Lower lobe of right lung (tissue), 2 donors: ENCODE measurements at regions not wholly inside any gene's neighbourhood (a gene's known extent, or its start where the extent isn't known, plus 50 kb on each side); places are given as distances from the start of the nearest gene placed in this dataset.

ENCODE experiments used
- ATAC-seq, 2 donors: fragments of 200-7000 bp; cut with Tn5 transposase; one replicate each; pipeline ENCODE4 v1.9.1; 2020 to 2022; ENCODE audit warnings: mild to moderate bottlenecking in 2 of 2, moderate library complexity in 2 of 2
- DNase-seq: peaks from one replicate; pipeline ENCODE4 v3.0.0-alpha.2; 2020
- H3K27ac ChIP-seq: fragments of 200-600 bp; one replicate; pipeline ENCODE4 v1.8.0; 2022
- H3K27me3 ChIP-seq: fragments of 200-600 bp; one replicate; pipeline ENCODE4 v1.8.0; 2022; ENCODE audit warnings: low read depth
- H3K36me3 ChIP-seq: fragments of 200-600 bp; one replicate; pipeline ENCODE4 v1.8.0; 2022; ENCODE audit warnings: mild to moderate bottlenecking
- H3K4me1 ChIP-seq: fragments of 200-600 bp; one replicate; pipeline ENCODE4 v1.8.0; 2022
- H3K4me3 ChIP-seq: fragments of 200-600 bp; one replicate; pipeline ENCODE4 v1.8.0; 2022; ENCODE audit warnings: mild to moderate bottlenecking
- H3K9me3 ChIP-seq: fragments of 200-600 bp; one replicate; pipeline ENCODE4 v1.8.0; 2022
- intact Hi-C: fragments of 100-400 bp; cut with DNase I; formaldehyde crosslinking; loops from one replicate; pipeline ENCODE4 v1.11.0; 2022
- TF ChIP-seq, protein P1 (sequence below): fragments of 200-600 bp; IDR thresholded peaks from one replicate; pipeline ENCODE4 v1.8.0; 2022; ENCODE audit warnings: antibody characterized with exemption, mild to moderate bottlenecking
- donor health status: DM: no; HTN: yes; CAD: no; lungs with severe emphysema.

DNA sequence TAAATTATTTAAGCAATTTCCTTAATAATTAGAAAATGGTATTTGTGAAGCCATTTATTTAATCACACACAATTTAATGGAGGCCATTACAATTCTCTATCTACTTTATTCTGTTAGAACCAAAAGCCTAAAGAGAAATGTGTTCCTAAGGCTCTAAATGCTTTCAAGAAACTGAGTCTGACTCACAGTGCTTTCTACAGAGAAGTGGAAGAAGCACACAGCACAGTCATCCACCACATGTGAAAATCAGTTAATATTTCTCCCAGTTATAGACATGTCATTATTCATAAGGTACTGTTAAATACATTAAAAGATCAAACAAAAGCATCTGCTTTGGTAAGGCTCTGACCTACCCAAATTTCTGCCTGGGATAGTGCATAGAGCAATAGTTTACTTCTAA, 214.4 kb downstream of the ALDH8A1 start:
- TF ChIP-seq, protein P1, sequence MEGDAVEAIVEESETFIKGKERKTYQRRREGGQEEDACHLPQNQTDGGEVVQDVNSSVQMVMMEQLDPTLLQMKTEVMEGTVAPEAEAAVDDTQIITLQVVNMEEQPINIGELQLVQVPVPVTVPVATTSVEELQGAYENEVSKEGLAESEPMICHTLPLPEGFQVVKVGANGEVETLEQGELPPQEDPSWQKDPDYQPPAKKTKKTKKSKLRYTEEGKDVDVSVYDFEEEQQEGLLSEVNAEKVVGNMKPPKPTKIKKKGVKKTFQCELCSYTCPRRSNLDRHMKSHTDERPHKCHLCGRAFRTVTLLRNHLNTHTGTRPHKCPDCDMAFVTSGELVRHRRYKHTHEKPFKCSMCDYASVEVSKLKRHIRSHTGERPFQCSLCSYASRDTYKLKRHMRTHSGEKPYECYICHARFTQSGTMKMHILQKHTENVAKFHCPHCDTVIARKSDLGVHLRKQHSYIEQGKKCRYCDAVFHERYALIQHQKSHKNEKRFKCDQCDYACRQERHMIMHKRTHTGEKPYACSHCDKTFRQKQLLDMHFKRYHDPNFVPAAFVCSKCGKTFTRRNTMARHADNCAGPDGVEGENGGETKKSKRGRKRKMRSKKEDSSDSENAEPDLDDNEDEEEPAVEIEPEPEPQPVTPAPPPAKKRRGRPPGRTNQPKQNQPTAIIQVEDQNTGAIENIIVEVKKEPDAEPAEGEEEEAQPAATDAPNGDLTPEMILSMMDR = no peak
- no peaks in the 10 kb centered on the region for H3K27me3 ChIP-seq
- no peak overlapping the region for H3K27ac ChIP-seq
- ATAC-seq (no peak), DNase-seq (no peak)
- H3K4me1 ChIP-seq = peaks cover 22% of the 10 kb centered on the region
- no peaks in the 10 kb centered on the region for H3K36me3 ChIP-seq
- H3K9me3 ChIP-seq = no peaks in the 10 kb centered on the region
- H3K4me3 ChIP-seq = no peak overlapping the region
- intact Hi-C loops = no loop called here

DNA sequence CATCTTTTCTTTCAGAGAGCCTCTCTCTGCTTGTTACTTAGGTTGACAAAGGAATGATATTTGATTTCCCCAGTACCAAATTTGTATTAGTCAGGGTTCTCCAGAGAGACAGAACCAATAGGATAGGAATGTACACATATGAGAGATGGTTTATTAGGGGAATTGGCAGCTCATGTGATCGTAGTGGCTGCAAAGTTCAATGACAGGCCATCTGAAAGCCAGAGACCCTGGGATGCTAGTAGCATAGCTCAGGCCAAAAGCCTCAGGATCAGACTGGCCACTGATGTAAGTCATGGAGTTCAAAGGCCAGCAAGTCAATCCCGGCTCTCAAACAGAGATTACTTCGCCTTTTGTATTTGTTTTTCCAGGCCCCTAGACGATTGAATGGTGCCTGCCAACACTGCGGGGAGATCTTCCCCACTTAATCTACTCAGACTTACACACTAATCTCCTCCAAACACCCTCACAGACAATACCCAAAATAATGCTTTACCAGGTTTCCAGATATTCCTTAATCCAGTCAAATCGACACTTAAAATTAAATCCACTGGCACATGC, 215.5 kb downstream of the ALDH8A1 start:
- no peaks in the 10 kb centered on the region for H3K27me3 ChIP-seq
- no peaks in the 10 kb centered on the region for H3K9me3 ChIP-seq
- no peak overlapping the region for H3K4me3 ChIP-seq
- intact Hi-C loops = no loop called here
- H3K4me1 ChIP-seq = peaks cover 11% of the 10 kb centered on the region
- ATAC-seq = no peak
- H3K27ac ChIP-seq = no peak overlapping the region
- no peak for DNase-seq
- H3K36me3 ChIP-seq = no peaks in the 10 kb centered on the region
- TF ChIP-seq, protein P1 = no peak

DNA sequence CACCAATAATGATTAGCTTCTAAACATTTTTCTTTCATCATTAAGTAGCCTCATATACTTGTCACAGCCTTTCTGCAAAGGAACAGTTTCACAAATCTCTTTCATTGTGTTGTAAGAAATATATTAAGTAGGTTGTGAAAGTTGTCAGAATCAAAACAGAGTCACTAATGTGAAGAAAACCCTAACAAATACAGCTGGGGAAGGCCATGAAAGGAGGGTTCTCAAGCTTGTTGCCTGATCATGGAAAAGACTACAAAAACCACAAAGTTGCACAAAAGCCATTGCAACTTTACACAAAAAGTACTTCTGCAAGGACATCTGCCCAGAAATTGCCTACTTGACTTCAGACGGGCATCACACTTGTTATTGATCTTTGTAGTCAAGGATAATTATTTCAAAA, 216.1 kb downstream of the ALDH8A1 start:
- TF ChIP-seq, protein P1 = no peak
- H3K9me3 ChIP-seq = no peaks in the 10 kb centered on the region
- intact Hi-C loops = no loop called here
- peaks cover 6% of the 10 kb centered on the region for H3K4me1 ChIP-seq
- ATAC-seq (peak in 1 of 2 donors; percentile 37), DNase-seq (no peak)
- H3K36me3 ChIP-seq = no peaks in the 10 kb centered on the region
- H3K4me3 ChIP-seq = no peak overlapping the region
- H3K27me3 ChIP-seq = no peaks in the 10 kb centered on the region
- no peak overlapping the region for H3K27ac ChIP-seq

DNA sequence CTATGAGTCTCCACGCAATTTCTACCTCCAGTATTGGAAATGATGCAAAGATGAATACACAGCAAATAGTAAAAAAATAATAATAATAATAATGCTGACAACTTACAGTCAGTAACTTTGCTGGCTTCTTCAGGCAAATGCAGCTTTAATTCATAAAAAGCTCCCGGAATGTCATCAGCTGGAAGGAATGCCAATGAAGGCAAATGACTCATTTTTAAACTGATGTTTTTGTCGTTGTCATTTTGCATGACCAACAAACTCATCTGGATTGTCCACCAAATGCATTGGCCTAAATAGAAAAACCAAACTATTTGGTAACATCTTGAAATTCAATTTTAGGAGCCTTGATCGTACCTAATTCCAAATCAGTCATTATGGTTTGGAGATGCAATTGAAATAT, 217.1 kb downstream of the ALDH8A1 start:
- no peaks in the 10 kb centered on the region for H3K9me3 ChIP-seq
- TF ChIP-seq, protein P1 = no peak
- intact Hi-C loops = no loop called here
- no peak for ATAC-seq
- H3K4me1 ChIP-seq = peaks cover 5% of the 10 kb centered on the region
- no peaks in the 10 kb centered on the region for H3K27me3 ChIP-seq
- H3K4me3 ChIP-seq = no peak overlapping the region
- H3K36me3 ChIP-seq = no peaks in the 10 kb centered on the region
- no peak for DNase-seq
- no peak overlapping the region for H3K27ac ChIP-seq

DNA sequence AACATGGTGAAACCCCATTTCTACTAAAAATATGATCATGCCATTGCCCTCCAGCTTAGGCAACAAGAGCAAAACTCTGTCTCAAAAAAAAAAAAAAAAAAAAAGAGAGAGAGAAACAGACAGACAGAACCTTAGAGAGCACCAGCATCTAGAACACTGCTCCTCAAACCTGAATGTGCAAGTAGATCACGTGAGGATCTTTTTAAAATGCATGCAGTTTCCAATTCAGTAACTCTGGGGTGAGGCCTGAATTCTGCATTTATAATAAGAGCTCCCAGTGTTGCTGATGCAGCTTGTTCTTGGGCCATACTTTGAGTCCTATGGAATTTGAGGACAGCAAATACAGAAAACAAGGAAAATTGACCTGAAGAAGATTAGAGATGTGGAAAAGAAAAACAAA, 218.3 kb downstream of the ALDH8A1 start:
- Histone ChIP-seq H3K27ac (no peak overlapping the region), H3K4me1 (peaks cover 5% of the 10 kb centered on the region), H3K36me3 (no peaks in the 10 kb centered on the region), H3K4me3 (no peak overlapping the region), H3K27me3 (no peaks in the 10 kb centered on the region), H3K9me3 (no peaks in the 10 kb centered on the region)
- ATAC-seq (no peak), DNase-seq (no peak)
- TF ChIP-seq, protein P1 = no peak
- intact Hi-C loops = no loop called here

DNA sequence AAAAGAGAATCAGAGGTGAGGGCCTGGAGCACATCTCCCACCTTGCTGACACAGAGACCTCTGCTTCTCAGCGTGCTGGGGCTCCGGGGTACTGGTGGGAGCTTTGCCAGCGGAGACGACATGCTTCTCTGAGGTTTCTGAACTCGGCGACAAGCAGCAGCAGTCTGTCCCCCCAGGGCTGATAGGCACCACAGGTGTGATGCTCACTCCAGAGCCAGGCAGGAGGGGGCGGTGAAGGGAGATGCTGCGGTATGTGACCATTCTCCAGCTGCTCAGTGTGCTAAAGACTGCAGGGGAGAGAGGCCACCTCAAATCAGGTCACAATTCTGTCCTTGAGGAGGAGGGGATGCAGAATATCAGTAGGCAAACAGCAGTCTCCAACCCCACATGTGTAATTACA, 219.9 kb downstream of the ALDH8A1 start:
- Histone ChIP-seq H3K4me1 (peaks cover 11% of the 10 kb centered on the region), H3K36me3 (no peaks in the 10 kb centered on the region), H3K4me3 (no peak overlapping the region), H3K27me3 (no peaks in the 10 kb centered on the region), H3K9me3 (no peaks in the 10 kb centered on the region), H3K27ac (no peak overlapping the region)
- intact Hi-C loops = no loop called here
- TF ChIP-seq, protein P1 = no peak
- ATAC-seq = no peak
- no peak for DNase-seq
